ENCODE measurements at regions not wholly inside any gene's neighbourhood (a gene's known extent, or its start where the extent isn't known, plus 50 kb on each side); places are given as distances from the start of the nearest gene placed in this dataset.

DNA sequence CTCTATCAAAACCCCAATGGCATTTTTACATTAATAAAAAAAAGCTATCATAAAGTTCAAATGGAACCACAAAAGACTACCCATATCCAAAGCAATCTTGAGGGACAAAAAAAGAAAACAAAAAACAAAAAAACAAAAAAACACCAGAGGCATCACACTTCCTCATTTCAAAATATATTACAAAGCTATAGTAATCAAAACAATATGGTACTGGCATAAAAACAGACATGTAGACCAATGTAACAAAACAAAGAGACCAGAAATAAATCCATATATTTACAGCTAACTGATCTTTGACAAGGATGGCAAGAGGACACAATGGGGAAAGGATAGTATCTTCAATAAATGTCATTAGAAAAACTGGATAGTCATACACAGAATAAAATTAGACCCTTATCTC lies 245.1 kb upstream of the MSX2 start:
- no peak overlapping the region for H3K4me3 ChIP-seq (replicated peaks; ENCODE audit: low read depth, low read length)
- TF ChIP-seq, protein P1, sequence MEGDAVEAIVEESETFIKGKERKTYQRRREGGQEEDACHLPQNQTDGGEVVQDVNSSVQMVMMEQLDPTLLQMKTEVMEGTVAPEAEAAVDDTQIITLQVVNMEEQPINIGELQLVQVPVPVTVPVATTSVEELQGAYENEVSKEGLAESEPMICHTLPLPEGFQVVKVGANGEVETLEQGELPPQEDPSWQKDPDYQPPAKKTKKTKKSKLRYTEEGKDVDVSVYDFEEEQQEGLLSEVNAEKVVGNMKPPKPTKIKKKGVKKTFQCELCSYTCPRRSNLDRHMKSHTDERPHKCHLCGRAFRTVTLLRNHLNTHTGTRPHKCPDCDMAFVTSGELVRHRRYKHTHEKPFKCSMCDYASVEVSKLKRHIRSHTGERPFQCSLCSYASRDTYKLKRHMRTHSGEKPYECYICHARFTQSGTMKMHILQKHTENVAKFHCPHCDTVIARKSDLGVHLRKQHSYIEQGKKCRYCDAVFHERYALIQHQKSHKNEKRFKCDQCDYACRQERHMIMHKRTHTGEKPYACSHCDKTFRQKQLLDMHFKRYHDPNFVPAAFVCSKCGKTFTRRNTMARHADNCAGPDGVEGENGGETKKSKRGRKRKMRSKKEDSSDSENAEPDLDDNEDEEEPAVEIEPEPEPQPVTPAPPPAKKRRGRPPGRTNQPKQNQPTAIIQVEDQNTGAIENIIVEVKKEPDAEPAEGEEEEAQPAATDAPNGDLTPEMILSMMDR (IDR thresholded peaks at IDR 0.05; ENCODE audit: insufficient read depth, low read length, poor library complexity, severe bottlenecking): no peak
- no peaks in the 10 kb centered on the region for H3K36me3 ChIP-seq (ENCODE audit: control insufficient read depth, insufficient read depth, low read length)
- DNase-seq (ENCODE audit: extremely low read depth, insufficient read length): no peak
- H3K27me3 ChIP-seq (replicated peaks; ENCODE audit: control insufficient read depth, insufficient read depth, low read length): no peaks in the 10 kb centered on the region

DNA sequence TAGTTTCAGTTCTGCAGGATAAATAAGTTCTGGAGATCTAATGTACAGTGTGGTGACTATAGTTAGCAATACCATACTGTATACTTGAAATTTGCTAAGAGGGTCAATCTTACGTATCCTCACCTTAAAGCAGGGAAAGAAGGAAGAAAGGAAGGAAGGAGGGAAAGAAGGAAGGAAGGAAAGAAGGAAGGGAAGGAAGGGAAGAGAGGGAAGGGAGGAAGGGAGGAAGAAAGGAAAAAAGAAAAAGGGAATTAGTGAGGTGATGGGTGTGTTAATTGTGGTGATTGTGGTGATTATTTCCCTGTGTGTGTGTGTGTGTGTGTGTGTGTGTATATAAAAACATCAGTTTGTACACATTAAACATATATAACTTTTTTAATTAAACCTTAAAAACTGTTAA lies 242.6 kb upstream of the MSX2 start:
- Histone ChIP-seq H3K36me3 (ENCODE audit: control insufficient read depth, insufficient read depth, low read length) (no peaks in the 10 kb centered on the region), H3K4me3 (replicated peaks; ENCODE audit: low read depth, low read length) (no peak overlapping the region), H3K27me3 (replicated peaks; ENCODE audit: control insufficient read depth, insufficient read depth, low read length) (no peaks in the 10 kb centered on the region)
- TF ChIP-seq, protein P1 (IDR thresholded peaks at IDR 0.05; ENCODE audit: insufficient read depth, low read length, poor library complexity, severe bottlenecking): no peak
- no peak for DNase-seq (ENCODE audit: extremely low read depth, insufficient read length)

DNA sequence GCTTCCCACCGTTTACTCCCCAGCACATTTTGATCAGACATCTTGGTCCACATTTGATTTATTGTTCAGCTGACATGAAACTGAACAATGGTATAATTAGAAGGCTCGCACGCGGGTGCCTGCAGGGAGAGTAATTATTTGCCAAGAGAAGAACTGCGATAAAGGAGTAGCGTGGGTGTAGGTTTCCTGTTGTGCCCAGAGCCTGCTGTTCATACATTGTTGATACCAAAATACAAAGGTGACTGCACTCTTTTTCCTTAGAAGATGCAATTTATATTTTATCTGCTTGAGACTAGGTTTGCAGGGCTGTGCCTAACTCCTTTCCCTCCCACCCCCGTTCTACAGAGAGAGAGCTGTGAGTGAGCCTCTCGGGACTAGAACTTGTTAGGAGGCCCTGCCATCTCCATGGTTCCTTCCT lies 241.8 kb upstream of the MSX2 start:
- Histone ChIP-seq H3K4me3 (replicated peaks; ENCODE audit: low read depth, low read length) (no peak overlapping the region), H3K27me3 (replicated peaks; ENCODE audit: control insufficient read depth, insufficient read depth, low read length) (no peaks in the 10 kb centered on the region), H3K36me3 (ENCODE audit: control insufficient read depth, insufficient read depth, low read length) (no peaks in the 10 kb centered on the region)
- TF ChIP-seq, protein P1 (IDR thresholded peaks at IDR 0.05; ENCODE audit: insufficient read depth, low read length, poor library complexity, severe bottlenecking): no peak
- no peak for DNase-seq (ENCODE audit: extremely low read depth, insufficient read length)

GRCh38 chr5:174483411-174483810 lies 241.0 kb upstream of the MSX2 start:
- TF ChIP-seq, protein P1 (IDR thresholded peaks at IDR 0.05; ENCODE audit: insufficient read depth, low read length, poor library complexity, severe bottlenecking): no peak
- Histone ChIP-seq H3K36me3 (ENCODE audit: control insufficient read depth, insufficient read depth, low read length) (no peaks in the 10 kb centered on the region), H3K4me3 (replicated peaks; ENCODE audit: low read depth, low read length) (no peak overlapping the region)

GRCh38 chr5:174489215-174489614 lies 235.2 kb upstream of the MSX2 start:
- H3K4me3 ChIP-seq (replicated peaks; ENCODE audit: low read depth, low read length): no peak overlapping the region
- no peaks in the 10 kb centered on the region for H3K36me3 ChIP-seq (ENCODE audit: control insufficient read depth, insufficient read depth, low read length)
- no peaks in the 10 kb centered on the region for H3K27me3 ChIP-seq (replicated peaks; ENCODE audit: control insufficient read depth, insufficient read depth, low read length)
- TF ChIP-seq, protein P1 (IDR thresholded peaks at IDR 0.05; ENCODE audit: insufficient read depth, low read length, poor library complexity, severe bottlenecking): no peak
- no peak for DNase-seq (ENCODE audit: extremely low read depth, insufficient read length)

More at GRCh38 chr5:174483411-174483810, 241.0 kb upstream of the MSX2 start:
- no peaks in the 10 kb centered on the region for H3K27me3 ChIP-seq (replicated peaks; ENCODE audit: control insufficient read depth, insufficient read depth, low read length)
- DNase-seq (ENCODE audit: extremely low read depth, insufficient read length): no peak

DNA sequence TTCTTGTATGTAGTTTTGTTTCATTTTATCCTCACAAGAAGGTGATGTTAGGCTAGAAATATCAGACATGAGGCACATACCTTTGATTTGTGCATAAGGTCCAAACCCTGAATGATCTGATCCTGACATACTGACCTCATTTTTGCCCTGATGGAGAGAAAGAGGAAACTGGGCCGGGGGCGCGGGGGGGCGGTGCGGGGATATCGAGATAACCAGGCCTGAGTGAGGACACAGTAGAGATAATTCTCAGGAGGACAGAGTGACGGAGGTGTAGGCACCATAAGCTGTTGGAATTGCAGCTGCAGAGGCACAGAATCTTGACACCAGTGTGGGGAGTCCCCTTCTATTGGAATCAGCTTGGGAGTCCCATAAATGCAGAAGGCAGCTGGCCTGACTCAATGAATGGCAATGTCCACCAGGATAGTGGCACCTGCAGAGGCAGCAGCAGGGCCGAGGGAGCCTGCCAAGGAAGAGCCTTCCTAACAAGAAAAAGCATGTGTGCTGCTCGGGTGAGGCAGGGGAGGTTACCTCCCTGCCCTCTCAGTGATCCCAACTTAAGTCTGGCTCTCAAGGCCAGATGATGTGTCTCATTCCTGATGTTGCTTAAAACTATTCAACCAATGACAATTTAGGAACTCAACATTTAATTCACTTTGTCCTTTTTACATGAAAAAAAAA lies 234.3 kb upstream of the MSX2 start:
- TF ChIP-seq, protein P1 (IDR thresholded peaks at IDR 0.05; ENCODE audit: insufficient read depth, low read length, poor library complexity, severe bottlenecking): no peak
- H3K27me3 ChIP-seq (replicated peaks; ENCODE audit: control insufficient read depth, insufficient read depth, low read length): no peaks in the 10 kb centered on the region
- no peaks in the 10 kb centered on the region for H3K36me3 ChIP-seq (ENCODE audit: control insufficient read depth, insufficient read depth, low read length)
- H3K4me3 ChIP-seq (replicated peaks; ENCODE audit: low read depth, low read length): no peak overlapping the region
- no peak for DNase-seq (ENCODE audit: extremely low read depth, insufficient read length)

All from GM06990 (cell line).